ENCODE measurements at regions not wholly inside any gene's neighbourhood (a gene's known extent, or its start where the extent isn't known, plus 50 kb on each side); places are given as distances from the start of the nearest gene placed in this dataset.

- no peak for TF ChIP-seq CTCF (IDR thresholded peaks at IDR 0.05)
- TF ChIP-seq POLR2AphosphoS5 (IDR thresholded peaks at IDR 0.05; ENCODE audit: low read depth, low read length): no peak
Measured at GRCh38 chr6:44660561-44661220, 273.2 kb downstream of the CDC5L start.
